ENCODE measurements at regions not wholly inside any gene's neighbourhood (a gene's known extent, or its start where the extent isn't known, plus 50 kb on each side); places are given as distances from the start of the nearest gene placed in this dataset.

GRCh38 chr4:57504139-57504538 lies 394.0 kb upstream of the IGFBP7 start:
- Histone ChIP-seq H3K4me3 (ENCODE audit: low read depth in 1 of 2, low read length in 2 of 2) (no peak overlapping the region), H3K9me3 (ENCODE audit: control insufficient read depth in 2 of 2, insufficient read depth in 1 of 2, low read depth in 1 of 2, low read length in 1 of 2) (no peaks in the 10 kb centered on the region), H3K27ac (ENCODE audit: low read depth in 2 of 2, low read length in 1 of 2) (no peak overlapping the region), H3K36me3 (ENCODE audit: control insufficient read depth in 2 of 2, insufficient read depth in 2 of 2, low read length in 1 of 2) (no peaks in the 10 kb centered on the region), H3K4me1 (ENCODE audit: control insufficient read depth in 2 of 2, insufficient read depth in 2 of 2, low read length in 1 of 2) (no peaks in the 10 kb centered on the region), H3K27me3 (ENCODE audit: control insufficient read depth in 1 of 2, insufficient read depth in 2 of 2, low read length in 2 of 2) (no peaks in the 10 kb centered on the region)
- WGBS, 2 donors, result 40 to 46% methylated on average over 3 of the region's 3 CpGs

- no peaks in the 10 kb centered on the region for H3K9me3 ChIP-seq (ENCODE audit: control insufficient read depth in 2 of 2, insufficient read depth in 1 of 2, low read depth in 1 of 2, low read length in 1 of 2)
- H3K4me3 ChIP-seq (ENCODE audit: low read depth in 1 of 2, low read length in 2 of 2), result no peak overlapping the region
- no peaks in the 10 kb centered on the region for H3K27me3 ChIP-seq (ENCODE audit: control insufficient read depth in 1 of 2, insufficient read depth in 2 of 2, low read length in 2 of 2)
- H3K4me1 ChIP-seq (ENCODE audit: control insufficient read depth in 2 of 2, insufficient read depth in 2 of 2, low read length in 1 of 2), result no peaks in the 10 kb centered on the region
- 19 to 38% methylated on average over 4 of the region's 4 CpGs for WGBS, 2 donors
- H3K27ac ChIP-seq (ENCODE audit: low read depth in 2 of 2, low read length in 1 of 2), result no peak overlapping the region
- H3K36me3 ChIP-seq (ENCODE audit: control insufficient read depth in 2 of 2, insufficient read depth in 2 of 2, low read length in 1 of 2), result no peaks in the 10 kb centered on the region
These were observed 391.5 kb upstream of the IGFBP7 start for GRCh38 chr4:57501720-57502119.

- H3K4me1 ChIP-seq (ENCODE audit: control insufficient read depth in 2 of 2, insufficient read depth in 2 of 2, low read length in 1 of 2), result no peaks in the 10 kb centered on the region
- no peak overlapping the region for H3K27ac ChIP-seq (ENCODE audit: low read depth in 2 of 2, low read length in 1 of 2)
- no peak overlapping the region for H3K4me3 ChIP-seq (ENCODE audit: low read depth in 1 of 2, low read length in 2 of 2)
- H3K9me3 ChIP-seq (ENCODE audit: control insufficient read depth in 2 of 2, insufficient read depth in 1 of 2, low read depth in 1 of 2, low read length in 1 of 2), result no peaks in the 10 kb centered on the region
- no peaks in the 10 kb centered on the region for H3K27me3 ChIP-seq (ENCODE audit: control insufficient read depth in 1 of 2, insufficient read depth in 2 of 2, low read length in 2 of 2)
- 85 to 90% methylated on average over 6 of the region's 6 CpGs for WGBS, 2 donors
- H3K36me3 ChIP-seq (ENCODE audit: control insufficient read depth in 2 of 2, insufficient read depth in 2 of 2, low read length in 1 of 2), result no peaks in the 10 kb centered on the region
These were observed 389.6 kb upstream of the IGFBP7 start for GRCh38 chr4:57499786-57500185.

GRCh38 chr4:57498251-57498650 lies 388.1 kb upstream of the IGFBP7 start:
- no peaks in the 10 kb centered on the region for H3K36me3 ChIP-seq (ENCODE audit: control insufficient read depth in 2 of 2, insufficient read depth in 2 of 2, low read length in 1 of 2)
- no peaks in the 10 kb centered on the region for H3K4me1 ChIP-seq (ENCODE audit: control insufficient read depth in 2 of 2, insufficient read depth in 2 of 2, low read length in 1 of 2)
- no peak overlapping the region for H3K27ac ChIP-seq (ENCODE audit: low read depth in 2 of 2, low read length in 1 of 2)
- H3K4me3 ChIP-seq (ENCODE audit: low read depth in 1 of 2, low read length in 2 of 2), result no peak overlapping the region
- H3K9me3 ChIP-seq (ENCODE audit: control insufficient read depth in 2 of 2, insufficient read depth in 1 of 2, low read depth in 1 of 2, low read length in 1 of 2), result no peaks in the 10 kb centered on the region
- WGBS, 2 donors, result 55 to 63% methylated on average over 4 of the region's 4 CpGs
- H3K27me3 ChIP-seq (ENCODE audit: control insufficient read depth in 1 of 2, insufficient read depth in 2 of 2, low read length in 2 of 2), result no peaks in the 10 kb centered on the region

GRCh38 chr4:57496697-57497471 lies 386.7 kb upstream of the IGFBP7 start:
- H3K9me3 ChIP-seq (ENCODE audit: control insufficient read depth in 2 of 2, insufficient read depth in 1 of 2, low read depth in 1 of 2, low read length in 1 of 2), result no peaks in the 10 kb centered on the region
- no peak overlapping the region for H3K27ac ChIP-seq (ENCODE audit: low read depth in 2 of 2, low read length in 1 of 2)
- 22 to 31% methylated on average over 2 of the region's 2 CpGs for WGBS, 2 donors
- H3K4me3 ChIP-seq (ENCODE audit: low read depth in 1 of 2, low read length in 2 of 2), result no peak overlapping the region
- no peaks in the 10 kb centered on the region for H3K4me1 ChIP-seq (ENCODE audit: control insufficient read depth in 2 of 2, insufficient read depth in 2 of 2, low read length in 1 of 2)
- H3K36me3 ChIP-seq (ENCODE audit: control insufficient read depth in 2 of 2, insufficient read depth in 2 of 2, low read length in 1 of 2), result no peaks in the 10 kb centered on the region
- H3K27me3 ChIP-seq (ENCODE audit: control insufficient read depth in 1 of 2, insufficient read depth in 2 of 2, low read length in 2 of 2), result no peaks in the 10 kb centered on the region

GRCh38 chr4:57494821-57495220 lies 384.6 kb upstream of the IGFBP7 start:
- H3K4me1 ChIP-seq (ENCODE audit: control insufficient read depth in 2 of 2, insufficient read depth in 2 of 2, low read length in 1 of 2), result no peaks in the 10 kb centered on the region
- no peaks in the 10 kb centered on the region for H3K27me3 ChIP-seq (ENCODE audit: control insufficient read depth in 1 of 2, insufficient read depth in 2 of 2, low read length in 2 of 2)
- WGBS, 2 donors, result 63 to 66% methylated on average over 4 of the region's 4 CpGs
- H3K4me3 ChIP-seq (ENCODE audit: low read depth in 1 of 2, low read length in 2 of 2), result no peak overlapping the region
- no peaks in the 10 kb centered on the region for H3K36me3 ChIP-seq (ENCODE audit: control insufficient read depth in 2 of 2, insufficient read depth in 2 of 2, low read length in 1 of 2)
- no peaks in the 10 kb centered on the region for H3K9me3 ChIP-seq (ENCODE audit: control insufficient read depth in 2 of 2, insufficient read depth in 1 of 2, low read depth in 1 of 2, low read length in 1 of 2)
- H3K27ac ChIP-seq (ENCODE audit: low read depth in 2 of 2, low read length in 1 of 2), result no peak overlapping the region

GRCh38 chr4:57492251-57492878 lies 382.2 kb upstream of the IGFBP7 start:
- no peak overlapping the region for H3K27ac ChIP-seq (ENCODE audit: low read depth in 2 of 2, low read length in 1 of 2)
- H3K4me1 ChIP-seq (ENCODE audit: control insufficient read depth in 2 of 2, insufficient read depth in 2 of 2, low read length in 1 of 2), result no peaks in the 10 kb centered on the region
- H3K9me3 ChIP-seq (ENCODE audit: control insufficient read depth in 2 of 2, insufficient read depth in 1 of 2, low read depth in 1 of 2, low read length in 1 of 2), result no peaks in the 10 kb centered on the region
- H3K4me3 ChIP-seq (ENCODE audit: low read depth in 1 of 2, low read length in 2 of 2), result no peak overlapping the region
- 68 to 73% methylated on average over 5 of the region's 5 CpGs for WGBS, 2 donors
- H3K36me3 ChIP-seq (ENCODE audit: control insufficient read depth in 2 of 2, insufficient read depth in 2 of 2, low read length in 1 of 2), result no peaks in the 10 kb centered on the region
- no peaks in the 10 kb centered on the region for H3K27me3 ChIP-seq (ENCODE audit: control insufficient read depth in 1 of 2, insufficient read depth in 2 of 2, low read length in 2 of 2)

- Histone ChIP-seq H3K4me1 (ENCODE audit: control insufficient read depth in 2 of 2, insufficient read depth in 2 of 2, low read length in 1 of 2) (no peaks in the 10 kb centered on the region), H3K27me3 (ENCODE audit: control insufficient read depth in 1 of 2, insufficient read depth in 2 of 2, low read length in 2 of 2) (no peaks in the 10 kb centered on the region), H3K36me3 (ENCODE audit: control insufficient read depth in 2 of 2, insufficient read depth in 2 of 2, low read length in 1 of 2) (no peaks in the 10 kb centered on the region), H3K4me3 (ENCODE audit: low read depth in 1 of 2, low read length in 2 of 2) (no peak overlapping the region), H3K27ac (ENCODE audit: low read depth in 2 of 2, low read length in 1 of 2) (no peak overlapping the region), H3K9me3 (ENCODE audit: control insufficient read depth in 2 of 2, insufficient read depth in 1 of 2, low read depth in 1 of 2, low read length in 1 of 2) (no peaks in the 10 kb centered on the region)
- 78 to 83% methylated on average over 3 of the region's 3 CpGs for WGBS, 2 donors
These were observed 381.2 kb upstream of the IGFBP7 start for GRCh38 chr4:57491388-57491787.

GRCh38 chr4:57490520-57491255 lies 380.5 kb upstream of the IGFBP7 start:
- Histone ChIP-seq H3K36me3 (ENCODE audit: control insufficient read depth in 2 of 2, insufficient read depth in 2 of 2, low read length in 1 of 2) (no peaks in the 10 kb centered on the region), H3K27ac (ENCODE audit: low read depth in 2 of 2, low read length in 1 of 2) (no peak overlapping the region), H3K4me1 (ENCODE audit: control insufficient read depth in 2 of 2, insufficient read depth in 2 of 2, low read length in 1 of 2) (no peaks in the 10 kb centered on the region), H3K9me3 (ENCODE audit: control insufficient read depth in 2 of 2, insufficient read depth in 1 of 2, low read depth in 1 of 2, low read length in 1 of 2) (no peaks in the 10 kb centered on the region), H3K4me3 (ENCODE audit: low read depth in 1 of 2, low read length in 2 of 2) (no peak overlapping the region), H3K27me3 (ENCODE audit: control insufficient read depth in 1 of 2, insufficient read depth in 2 of 2, low read length in 2 of 2) (no peaks in the 10 kb centered on the region)
- WGBS, 2 donors, result 37 to 47% methylated on average over 4 of the region's 4 CpGs

Measured in esophagus (tissue), 2 donors.